ENCODE measurements at regions not wholly inside any gene's neighbourhood (a gene's known extent, or its start where the extent isn't known, plus 50 kb on each side); places are given as distances from the start of the nearest gene placed in this dataset.

GRCh38 chr3:174439331-174440252 is 419.5 kb upstream of the NAALADL2 start:
- peak; percentile 98 for DNase-seq (ENCODE audit: low read depth)
- in situ Hi-C loops (cut with HindIII; ENCODE audit: low sequenced_read_pairs), result no loop called here
- H3K4me3 ChIP-seq (ENCODE audit: low read depth, low read length), result peak overlapping the region; percentile 65
- TF ChIP-seq CTCF (IDR thresholded peaks at IDR 0.05; ENCODE audit: low read depth, low read length, missing control alignments), result no peak

DNA sequence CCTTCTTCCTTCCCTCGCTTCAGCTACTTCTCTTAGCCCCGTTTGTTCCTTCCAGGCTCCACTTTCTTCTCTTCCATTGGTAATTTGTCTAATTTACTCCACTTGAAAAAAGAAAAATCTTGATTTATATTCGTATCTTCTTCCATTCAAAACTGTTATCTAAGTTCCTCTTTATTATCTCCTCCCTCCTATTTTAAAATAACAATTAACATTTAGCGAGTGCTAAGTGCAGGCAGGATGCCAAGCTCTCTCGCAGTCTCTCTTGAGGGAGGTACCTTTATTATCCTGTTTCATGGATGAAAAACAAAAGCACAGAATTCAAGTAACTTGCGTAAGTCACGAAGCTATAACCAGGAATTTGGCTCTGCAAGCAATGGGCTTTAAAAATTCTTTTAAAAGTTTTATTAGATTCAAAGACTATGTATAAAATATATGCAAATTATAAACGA is 418.9 kb upstream of the NAALADL2 start:
- peak; percentile 26 for DNase-seq (ENCODE audit: low read depth)
- no peak for TF ChIP-seq CTCF (IDR thresholded peaks at IDR 0.05; ENCODE audit: low read depth, low read length, missing control alignments)
- in situ Hi-C loops (cut with HindIII; ENCODE audit: low sequenced_read_pairs), result no loop called here
- H3K4me3 ChIP-seq (ENCODE audit: low read depth, low read length), result peak overlapping the region; percentile 65

DNA sequence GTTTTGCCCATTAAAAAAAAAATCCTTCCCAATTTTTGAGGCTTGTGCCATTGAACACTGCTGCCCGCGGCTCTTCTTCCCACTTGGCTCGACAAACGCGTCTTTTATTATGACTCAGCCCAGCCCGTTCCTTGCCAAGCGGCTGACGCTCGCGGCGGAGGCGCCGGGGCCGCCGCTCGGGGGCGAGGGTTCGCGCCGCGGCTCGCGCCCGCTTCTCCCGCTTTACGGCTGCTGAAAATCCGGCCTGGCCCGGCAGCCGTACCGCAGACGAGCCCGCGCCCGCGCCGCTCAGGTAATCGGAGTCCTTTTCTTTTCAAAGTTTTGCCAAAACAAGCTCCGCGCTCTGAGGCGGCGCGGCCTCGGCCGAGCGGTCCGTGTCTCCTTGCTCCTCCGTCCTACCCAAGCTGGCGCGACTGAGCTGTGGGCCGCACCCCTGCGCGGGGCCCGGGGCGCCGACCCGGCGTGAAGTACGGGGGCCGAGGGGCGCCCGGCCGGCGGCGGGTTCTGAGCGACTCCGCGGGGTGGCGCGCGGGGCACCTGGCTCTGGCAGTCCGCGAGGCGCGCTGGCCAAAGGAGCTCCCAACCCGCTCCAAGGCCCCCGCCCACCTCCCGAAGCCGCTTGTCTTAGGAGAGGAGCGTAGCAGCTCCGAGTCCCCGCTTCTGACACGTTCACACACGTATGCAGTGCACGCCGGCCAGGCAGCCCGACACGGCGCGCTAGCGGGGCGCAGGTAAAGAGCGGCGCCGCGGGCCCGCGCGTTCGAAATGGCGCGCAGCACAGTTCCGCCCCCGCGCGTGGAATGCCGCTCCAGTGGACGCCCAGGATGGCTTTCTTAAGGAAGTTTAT is 418.2 kb upstream of the NAALADL2 start:
- no peak for TF ChIP-seq CTCF (IDR thresholded peaks at IDR 0.05; ENCODE audit: low read depth, low read length, missing control alignments)
- peak overlapping the region; percentile 65 for H3K4me3 ChIP-seq (ENCODE audit: low read depth, low read length)
- in situ Hi-C loops (cut with HindIII; ENCODE audit: low sequenced_read_pairs), result no loop called here
- peak; percentile 84 for DNase-seq (ENCODE audit: low read depth)

DNA sequence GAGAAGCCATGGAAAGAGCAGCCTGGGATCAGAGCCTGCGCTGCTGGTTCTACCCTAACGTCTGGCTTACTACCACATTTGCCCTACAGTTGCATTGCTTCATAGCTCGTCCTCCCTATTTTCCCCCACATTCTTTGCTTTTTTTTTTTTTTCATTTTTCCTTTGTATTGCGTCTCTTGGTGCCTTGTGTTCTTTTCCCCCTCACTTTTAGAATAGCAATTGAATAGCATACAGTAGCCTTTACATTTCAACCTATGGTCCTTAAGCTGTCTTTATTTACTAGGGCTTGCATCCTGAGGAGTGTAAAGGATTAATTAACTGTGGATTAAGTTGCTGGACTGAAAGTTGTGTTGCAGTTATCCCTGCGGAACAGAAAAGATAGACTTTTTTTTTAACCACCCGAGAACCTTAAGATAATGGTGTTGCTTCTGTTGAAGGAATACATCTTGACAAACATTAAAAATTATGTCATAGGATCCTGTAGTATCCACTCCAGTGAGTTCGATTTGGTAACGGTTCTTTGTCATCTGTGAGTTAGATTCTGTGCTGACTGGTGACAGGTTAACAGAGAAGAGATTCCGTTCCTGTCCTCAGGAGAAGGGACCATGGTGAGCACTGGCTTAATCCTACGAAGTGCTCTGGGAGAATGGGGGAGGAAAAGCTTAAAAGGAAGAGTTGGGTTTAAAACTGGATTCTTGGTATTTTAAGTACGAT is 417.4 kb upstream of the NAALADL2 start:
- in situ Hi-C loops (cut with HindIII; ENCODE audit: low sequenced_read_pairs), result no loop called here
- peak overlapping the region; percentile 65 for H3K4me3 ChIP-seq (ENCODE audit: low read depth, low read length)
- no peak for TF ChIP-seq CTCF (IDR thresholded peaks at IDR 0.05; ENCODE audit: low read depth, low read length, missing control alignments)
- no peak for DNase-seq (ENCODE audit: low read depth)

GRCh38 chr3:174442302-174442682 is 416.8 kb upstream of the NAALADL2 start:
- DNase-seq (ENCODE audit: low read depth), result no peak
- no peak for TF ChIP-seq CTCF (IDR thresholded peaks at IDR 0.05; ENCODE audit: low read depth, low read length, missing control alignments)
- H3K4me3 ChIP-seq (ENCODE audit: low read depth, low read length), result peak overlapping the region; percentile 65
- in situ Hi-C loops (cut with HindIII; ENCODE audit: low sequenced_read_pairs), result no loop called here

DNA sequence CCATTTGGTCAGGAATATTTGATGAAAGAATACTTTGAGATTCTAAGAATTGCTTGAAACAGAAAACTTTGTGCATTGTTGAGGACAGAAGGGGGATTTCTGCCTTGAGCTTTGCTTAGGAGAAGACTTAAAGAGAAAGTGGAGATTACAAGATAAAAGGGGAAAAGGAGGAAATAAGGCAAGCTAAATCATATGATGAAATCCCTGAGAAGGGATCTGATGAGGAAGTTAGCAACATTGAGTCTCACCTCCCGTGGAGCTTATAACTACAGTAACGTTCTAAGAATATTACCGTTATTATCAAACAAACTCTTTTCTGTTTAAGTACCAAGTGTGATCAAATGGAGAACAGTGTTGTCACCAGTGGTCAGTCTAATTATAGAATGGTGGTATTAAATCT is 414.7 kb upstream of the NAALADL2 start:
- in situ Hi-C loops (cut with HindIII; ENCODE audit: low sequenced_read_pairs), result no loop called here
- H3K4me3 ChIP-seq (ENCODE audit: low read depth, low read length), result no peak overlapping the region
- no peak for TF ChIP-seq CTCF (IDR thresholded peaks at IDR 0.05; ENCODE audit: low read depth, low read length, missing control alignments)
- no peak for DNase-seq (ENCODE audit: low read depth)

Data from astrocyte of the cerebellum (primary cell).